ENCODE measurements at regions not wholly inside any gene's neighbourhood (a gene's known extent, or its start where the extent isn't known, plus 50 kb on each side); places are given as distances from the start of the nearest gene placed in this dataset.

- TF ChIP-seq YY1 (IDR thresholded peaks at IDR 0.05; ENCODE audit: low read depth) (no peak), MAX (IDR thresholded peaks at IDR 0.05) (no peak), TAF1 (IDR thresholded peaks at IDR 0.05; ENCODE audit: low read depth) (no peak), RAD21 (IDR thresholded peaks at IDR 0.05; ENCODE audit: low read depth) (no peak), EP300 (IDR thresholded peaks at IDR 0.05; ENCODE audit: borderline replicate concordance) (no peak), CREB1 (IDR thresholded peaks at IDR 0.05; ENCODE audit: low read depth) (no peak)
Observed at GRCh38 chr3:168625477-168625876, 529.8 kb upstream of the GOLIM4 start.
